ENCODE measurements at regions not wholly inside any gene's neighbourhood (a gene's known extent, or its start where the extent isn't known, plus 50 kb on each side); places are given as distances from the start of the nearest gene placed in this dataset.

DNA sequence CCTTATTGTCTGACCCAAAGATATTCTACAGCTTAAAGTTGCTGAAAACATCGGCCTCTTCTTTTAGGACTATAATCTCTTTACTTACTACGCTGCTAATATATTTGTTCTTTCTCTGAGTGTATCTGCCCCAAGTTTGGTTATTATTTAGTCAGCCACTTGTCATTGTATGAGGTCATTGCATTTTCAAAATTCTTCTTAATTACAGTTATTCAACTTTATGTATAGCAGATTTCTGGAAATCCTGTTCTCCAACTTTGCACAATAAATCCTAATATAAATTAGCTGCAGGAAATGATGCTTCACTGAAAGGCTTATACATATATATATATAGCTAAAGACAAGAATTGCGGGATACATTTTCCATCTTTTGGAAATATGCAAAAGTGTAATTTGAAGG is 88.5 kb upstream of the HIVEP1 start:
- no peak for DNase-seq

DNA sequence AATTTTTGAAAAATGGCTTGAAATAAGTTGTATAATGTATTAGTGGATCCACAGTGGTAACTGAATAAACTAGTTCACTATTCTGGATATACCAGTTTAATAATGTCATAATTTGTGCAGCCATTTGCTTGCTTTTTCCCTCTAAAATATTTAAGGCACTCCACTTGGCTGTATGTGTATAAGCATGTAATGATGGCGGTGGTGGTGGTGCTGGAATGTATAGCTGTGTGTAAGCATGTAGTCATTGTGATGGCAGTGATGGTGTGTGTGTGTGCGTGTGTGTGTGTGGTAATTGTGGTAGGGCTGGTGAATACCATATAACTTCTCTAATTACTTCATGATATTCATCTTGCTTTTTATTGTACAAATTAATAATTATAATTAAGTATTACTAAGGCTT is 89.2 kb upstream of the HIVEP1 start:
- no peak for DNase-seq

DNA sequence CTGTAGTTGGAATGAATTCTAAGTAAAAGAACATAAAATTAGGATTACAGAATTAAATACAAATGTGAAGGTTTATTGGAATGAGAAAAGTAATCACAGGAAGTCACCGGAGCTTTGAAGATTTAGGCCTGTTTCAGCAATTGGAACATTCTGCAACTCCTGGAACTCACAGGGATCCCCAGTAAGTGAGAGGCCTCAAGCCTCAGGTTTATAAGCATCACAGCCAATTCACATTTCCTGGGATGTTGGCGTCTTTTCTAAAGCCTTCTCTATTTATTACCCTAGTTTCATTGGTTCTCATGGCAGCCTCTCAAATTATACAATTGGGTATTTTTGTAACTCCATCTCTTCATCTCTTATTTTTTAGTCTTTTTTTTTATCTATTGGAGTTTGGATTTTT is 90.4 kb upstream of the HIVEP1 start:
- DNase-seq, result no peak

DNA sequence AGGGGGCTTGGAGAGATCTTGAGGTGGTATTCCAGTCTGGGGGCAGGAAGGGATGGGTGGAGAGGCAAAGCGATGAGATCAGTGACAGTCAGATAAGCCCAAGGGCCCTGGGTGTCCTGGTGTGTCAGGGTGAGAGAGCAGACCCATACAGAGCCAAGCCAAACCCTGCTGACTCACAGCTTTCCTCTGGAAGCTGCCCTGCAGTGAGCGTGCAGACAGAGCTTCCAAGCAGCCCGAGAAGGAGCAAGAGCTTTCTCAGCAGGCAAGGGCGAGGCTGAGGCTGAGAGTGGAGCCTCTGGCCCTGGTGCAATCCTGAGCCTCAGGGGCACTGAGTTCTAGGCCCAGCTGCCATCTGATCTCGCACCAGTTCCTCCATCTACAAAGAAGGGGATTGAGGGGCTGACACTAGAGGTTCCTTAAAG is 91.1 kb upstream of the HIVEP1 start:
- no peak for DNase-seq

DNA sequence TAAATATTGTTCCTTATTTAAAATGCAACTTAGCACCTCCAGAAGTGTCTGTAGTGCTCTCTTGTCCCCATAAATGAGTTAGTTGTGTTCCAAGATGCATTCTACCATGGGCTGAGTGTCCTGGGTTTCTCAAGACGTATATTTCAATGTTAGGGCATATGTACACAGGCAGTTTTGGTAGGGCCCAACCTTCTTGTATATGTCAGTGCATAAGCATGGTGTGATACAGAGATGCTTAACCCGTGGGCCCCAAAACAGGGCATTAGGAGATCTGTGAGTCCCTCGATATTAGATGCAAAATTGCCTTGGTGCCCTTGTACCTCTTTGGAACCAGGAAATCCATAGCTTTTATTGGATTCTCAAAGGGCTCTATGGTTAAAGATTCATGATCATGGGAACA is 91.5 kb upstream of the HIVEP1 start:
- no peak for DNase-seq

DNA sequence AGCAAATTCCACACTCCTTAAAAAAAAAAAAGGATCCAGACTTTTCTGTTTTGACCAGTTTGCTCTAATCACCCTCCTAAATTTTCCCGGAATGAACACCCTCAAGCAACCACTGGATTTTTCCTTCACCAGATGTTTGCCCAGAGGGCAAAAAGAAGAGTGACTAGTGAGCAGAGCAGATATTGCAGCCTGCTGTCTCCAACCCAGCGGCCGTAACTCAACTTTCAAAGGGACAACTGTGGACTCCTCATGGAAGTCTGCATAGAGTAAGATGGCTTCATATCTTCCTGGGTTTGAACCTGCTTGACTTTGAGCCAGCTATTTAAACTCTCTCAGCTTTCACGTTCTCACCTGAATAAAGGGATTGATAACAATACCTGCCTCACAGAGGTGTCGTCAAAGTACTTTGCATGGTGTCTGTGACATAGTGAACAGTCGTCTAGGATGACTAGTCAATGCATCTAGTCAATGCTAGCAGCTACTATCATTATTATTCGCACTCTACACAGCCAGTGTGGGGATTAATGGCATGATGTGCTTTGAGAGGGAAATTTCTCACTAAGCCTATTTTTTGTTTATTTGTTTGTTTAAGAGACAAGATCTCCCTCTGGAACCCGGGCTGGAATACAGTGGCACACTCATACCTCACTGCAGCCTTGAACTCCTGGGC is 92.2 kb upstream of the HIVEP1 start:
- DNase-seq, result no peak

DNA sequence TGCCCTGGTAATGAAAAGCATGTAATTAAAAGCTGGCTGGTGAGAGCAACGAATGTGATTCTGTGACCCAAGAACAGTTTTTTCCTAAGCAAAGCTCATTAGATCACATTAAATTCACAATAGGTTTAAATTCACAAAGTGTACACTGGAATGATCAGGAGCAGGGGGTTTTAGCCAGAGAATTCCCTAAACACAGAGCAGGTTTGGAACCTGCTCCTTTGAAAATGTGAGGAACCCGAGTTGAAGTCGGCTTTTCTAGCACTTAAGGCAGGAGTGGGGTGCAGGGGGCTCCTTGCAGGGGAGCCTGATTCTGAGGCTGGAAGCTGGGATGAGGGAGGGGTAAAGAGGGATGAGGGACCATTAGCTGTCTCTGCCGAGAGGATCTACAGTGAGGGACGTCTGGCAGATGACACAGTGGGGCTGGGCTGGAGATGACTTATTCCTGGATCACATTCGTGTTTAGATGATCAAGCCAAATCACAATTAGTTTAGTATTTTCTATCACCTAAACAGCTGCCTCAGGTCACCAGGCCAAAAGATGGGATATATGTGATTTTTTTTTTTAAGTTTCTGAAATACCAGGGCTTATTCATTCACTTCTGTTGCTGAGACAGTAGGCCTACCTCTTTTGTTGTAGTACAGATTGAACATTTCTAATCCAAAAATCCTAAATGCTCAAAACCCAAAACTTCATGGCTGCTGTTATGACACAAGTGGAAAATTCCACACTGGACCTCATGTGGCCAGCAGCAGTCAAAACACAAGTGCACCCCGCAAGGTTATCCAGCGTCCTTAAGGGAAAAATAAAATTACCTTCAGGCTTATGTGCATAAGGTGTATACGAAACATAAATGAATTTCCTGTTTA is 93.1 kb upstream of the HIVEP1 start:
- no peak for DNase-seq

DNA sequence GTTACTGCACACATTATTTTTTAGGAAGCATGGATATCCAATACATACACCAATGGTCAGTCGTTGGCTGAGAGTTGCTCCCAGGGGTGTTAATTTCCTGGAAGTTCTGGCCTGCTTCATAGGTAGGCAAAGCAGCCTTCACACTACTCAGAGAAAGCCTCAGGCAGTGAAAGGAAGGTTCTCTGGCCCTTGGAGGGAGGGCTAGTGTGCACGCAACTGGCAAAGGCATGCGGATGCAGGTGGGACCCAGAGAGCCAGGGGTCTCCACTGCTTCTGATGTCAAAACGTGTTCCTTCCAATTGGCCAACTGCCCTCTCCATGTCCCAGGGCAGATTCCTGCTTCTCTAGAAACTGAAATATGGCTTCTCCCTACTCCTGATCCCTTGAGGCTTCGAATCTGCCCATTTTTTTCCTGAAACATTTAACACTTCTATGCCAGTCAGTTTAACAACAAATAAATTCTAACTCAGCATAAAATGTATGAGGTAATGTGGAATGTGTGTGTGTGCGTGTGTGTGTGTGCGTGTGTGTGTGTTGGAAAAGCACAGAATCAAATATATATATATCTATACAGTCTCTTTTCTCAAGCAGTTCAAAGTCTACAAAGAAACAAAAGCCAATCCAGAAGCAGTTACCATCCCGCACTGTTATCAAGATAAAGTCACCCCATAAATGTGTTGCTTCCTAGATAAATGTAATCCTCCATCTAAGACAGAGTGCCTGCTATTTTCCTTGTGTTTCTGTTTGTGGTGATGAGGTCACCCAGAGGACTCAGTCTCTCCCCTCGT is 94.0 kb upstream of the HIVEP1 start:
- DNase-seq, result no peak

DNA sequence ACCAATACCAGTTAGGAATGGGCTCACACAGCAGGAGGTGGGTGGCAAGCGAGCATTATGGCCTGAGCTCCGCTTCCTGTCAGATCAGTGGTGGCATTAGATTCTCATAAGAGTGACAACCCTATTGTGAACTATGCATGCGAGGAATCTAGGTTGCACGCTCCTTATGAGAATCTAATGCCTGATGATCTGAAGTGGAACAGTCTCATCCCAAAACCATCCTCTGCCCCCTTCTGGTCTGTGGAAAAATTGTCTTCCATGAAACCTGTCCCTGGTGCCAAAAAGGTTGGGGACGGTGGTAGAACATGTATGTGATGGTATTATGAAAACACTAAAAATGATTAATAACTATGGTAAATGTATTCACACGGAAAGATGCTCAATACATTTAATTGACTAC is 99.7 kb upstream of the HIVEP1 start:
- DNase-seq, result no peak

DNA sequence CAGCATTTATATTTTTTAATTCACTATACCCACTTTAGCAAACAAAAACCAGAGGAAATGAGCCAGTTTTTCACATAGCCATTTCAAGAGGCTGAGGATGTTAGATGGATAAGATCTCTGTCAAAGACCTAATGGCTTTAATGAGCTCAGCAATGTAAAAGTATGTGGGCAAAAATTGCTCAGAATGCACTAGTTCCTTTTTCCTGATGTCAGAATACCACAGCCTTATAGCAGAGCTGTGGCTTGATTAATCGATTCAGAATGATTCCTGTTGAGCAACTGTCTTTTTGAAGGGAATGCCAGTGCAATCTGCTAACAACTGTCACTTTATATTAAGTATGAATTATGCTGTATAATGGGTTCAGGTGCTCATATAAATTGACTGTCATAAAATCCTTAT is 100.6 kb upstream of the HIVEP1 start:
- no peak for DNase-seq

DNA sequence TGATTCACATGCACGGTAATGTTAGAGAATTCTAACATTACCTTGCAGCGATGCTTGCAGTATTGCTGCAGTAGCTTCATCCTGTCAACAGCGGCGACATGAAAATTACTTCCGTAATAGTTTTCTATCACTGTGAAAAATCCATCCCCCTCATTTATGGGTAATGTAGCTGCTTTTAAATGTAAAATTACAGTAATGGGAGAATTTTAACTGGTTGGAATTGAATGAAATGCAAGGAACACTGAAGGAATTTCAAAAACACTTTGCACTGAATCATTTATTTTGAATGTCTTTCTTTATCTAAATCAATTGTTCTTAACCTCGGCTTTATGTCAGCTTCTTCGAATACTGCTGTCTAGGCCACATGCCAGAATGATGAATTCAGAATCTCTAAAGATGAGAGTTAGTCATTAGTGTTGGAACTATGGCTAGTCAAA is 102.4 kb upstream of the HIVEP1 start:
- DNase-seq, result no peak

DNA sequence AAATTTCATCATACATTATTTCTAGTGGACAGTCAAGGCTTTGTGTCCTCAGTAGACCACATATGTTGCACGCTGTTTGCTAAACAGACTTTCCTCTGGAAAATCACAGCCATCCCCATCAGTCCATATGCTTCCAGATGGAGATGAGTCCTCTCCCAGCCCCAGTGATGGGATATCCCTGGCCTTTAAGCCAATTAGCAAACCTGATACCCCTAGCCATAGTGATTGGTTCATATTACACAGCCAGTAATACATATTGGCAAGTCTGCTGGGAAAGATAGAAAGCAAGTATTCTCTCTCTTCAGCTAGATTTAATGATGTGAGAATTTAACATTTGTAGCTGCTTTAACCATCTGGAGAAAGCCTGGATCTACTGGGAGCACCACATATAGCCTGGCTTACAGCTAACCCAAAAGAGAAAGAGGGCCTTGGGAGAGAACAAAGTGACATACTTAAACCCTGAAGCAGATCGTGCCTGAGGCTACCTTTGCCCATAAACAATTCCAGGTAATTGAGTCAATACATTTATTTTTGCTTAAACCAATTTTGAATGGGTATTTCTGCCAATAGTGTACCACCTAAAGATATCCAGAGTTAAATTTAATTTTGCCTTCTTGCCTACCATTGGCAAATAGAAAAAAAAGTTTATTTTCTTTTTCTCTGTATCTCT is 103.5 kb upstream of the HIVEP1 start:
- DNase-seq, result no peak

DNA sequence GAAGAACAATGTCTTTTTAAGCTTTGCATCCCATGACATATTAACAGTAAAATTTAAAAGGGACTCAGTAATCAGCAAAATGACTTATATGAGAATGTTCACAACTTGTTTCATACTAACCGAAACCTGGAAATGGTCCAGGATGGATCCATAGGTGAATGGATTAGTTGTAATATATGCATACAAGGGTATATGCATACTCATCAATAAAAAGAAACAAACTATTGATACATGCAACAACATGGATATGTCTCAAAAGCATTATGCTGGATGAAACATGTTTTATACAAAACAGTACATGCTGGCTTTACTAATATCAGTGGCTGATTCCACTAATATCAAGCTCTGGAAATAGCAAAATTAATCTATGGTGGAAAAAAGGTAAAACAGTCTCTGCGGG is 108.5 kb upstream of the HIVEP1 start:
- DNase-seq, result no peak

DNA sequence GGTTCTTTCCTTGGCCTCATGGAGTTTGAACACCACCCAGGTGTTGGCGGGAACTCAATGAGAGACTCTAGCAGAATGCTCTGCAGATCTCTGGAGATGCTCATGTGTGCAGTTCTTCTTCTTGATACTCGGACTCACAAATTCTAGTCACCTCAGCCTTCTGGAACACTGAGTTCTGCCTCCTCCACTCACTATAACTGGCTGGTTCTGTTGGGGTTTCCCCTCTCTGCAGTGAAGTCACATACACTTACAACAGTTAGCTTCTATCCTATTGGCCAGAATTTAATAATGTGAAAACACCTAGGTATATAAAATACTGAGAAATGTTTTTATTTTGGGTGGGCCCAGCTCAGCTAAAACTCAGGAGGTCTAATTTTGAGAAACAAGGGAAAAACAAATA is 109.6 kb upstream of the HIVEP1 start:
- DNase-seq, result no peak

DNA sequence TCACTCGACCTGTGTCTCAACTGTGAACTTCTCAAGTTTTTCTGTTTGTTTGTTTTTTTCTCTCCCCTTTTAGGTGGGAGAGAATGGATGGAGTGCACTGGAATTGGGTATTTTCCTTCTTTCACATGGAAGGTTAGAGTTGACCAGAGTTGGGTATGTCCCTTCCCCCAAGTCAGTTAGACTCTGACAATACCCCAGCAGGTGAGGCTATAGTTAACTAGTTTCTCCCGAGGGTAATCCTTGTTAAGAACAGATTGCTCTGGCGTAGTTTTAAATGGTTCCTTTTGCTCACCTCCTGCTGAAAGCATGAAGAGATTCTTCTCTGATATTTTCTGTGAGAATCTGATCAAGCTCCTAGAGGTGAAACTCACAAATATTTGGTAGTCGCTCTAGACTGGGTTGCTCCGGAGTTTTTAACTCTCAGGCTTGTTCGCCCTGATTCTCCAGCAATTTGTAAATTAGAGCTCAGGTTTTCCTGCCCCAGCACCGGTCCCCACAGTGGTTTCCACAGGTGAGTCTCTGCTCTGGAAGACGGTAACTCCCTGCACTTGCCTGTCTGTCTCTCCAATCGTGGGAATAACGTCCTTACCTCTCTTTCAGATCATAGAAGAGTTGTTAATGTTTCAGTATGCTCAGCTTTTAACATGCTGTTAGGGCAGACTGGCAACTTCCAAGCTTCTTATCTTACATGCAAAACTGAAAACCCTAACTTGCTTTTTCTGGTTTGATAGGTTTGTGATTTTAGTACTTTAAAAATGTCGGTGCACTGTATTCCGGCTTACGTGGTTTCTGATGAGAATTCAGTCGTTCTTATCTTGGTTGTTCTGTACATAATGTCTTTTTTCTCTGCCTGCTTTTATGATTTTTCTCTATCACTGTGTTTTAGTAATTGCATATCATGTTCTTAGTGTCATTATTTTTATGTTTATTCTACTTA is 111.2 kb upstream of the HIVEP1 start:
- DNase-seq, result no peak

DNA sequence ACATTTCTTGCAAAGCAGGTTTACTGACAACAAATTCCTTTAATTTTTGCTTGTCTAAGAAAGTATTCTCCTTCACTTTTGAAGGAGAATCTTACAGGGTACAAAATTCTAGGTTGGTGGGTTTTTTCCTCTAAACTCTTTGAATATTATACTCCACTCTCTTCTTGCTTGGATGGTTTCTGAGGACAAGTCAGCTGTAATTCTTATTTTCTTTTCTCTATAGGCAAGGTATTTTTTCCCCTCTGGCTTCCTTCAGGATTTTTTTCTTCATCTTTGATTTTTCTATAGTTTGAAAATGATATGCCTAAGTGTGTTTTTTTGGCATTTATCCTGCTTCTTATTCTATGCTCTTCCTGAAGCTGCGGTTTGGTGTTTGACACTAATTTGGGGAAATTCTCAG is 112.5 kb upstream of the HIVEP1 start:
- DNase-seq, result no peak

DNA sequence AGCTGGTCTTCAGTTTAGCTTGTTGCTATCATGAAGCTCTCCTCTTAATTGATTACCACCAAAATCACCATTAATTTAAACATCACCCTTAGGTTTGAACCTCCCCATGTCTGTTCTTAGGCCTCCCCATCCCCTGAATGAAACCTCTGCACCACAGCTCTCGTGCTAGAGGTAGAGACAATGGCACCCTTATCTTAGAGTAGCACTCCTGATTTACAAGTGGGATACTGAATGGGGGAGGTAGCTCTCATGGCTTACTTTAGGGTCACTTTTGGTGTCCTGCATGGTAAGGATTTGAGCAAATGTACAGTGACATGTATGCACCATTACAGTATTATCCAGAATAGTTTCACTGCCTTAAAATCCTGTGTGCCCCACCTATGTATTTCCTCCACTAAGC is 115.6 kb upstream of the ADTRP start:
- DNase-seq, result no peak

DNA sequence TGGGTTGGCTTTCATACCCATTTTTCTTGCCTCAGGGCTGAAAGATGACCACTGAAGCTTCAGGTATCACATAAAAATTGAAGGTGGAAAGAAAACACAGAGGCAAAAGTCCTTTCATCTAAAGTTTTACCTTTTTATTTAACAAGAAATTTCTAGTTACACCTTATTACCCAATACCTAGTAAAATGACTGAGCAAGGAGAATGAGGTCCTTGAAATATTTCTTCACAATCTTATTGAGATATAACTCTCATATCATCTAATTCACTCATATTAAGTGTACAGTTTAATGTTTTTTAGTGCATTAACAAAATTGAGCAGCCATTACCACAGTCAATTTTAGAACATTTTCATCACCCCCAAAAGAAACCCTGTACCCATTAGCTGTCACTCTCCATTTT is 112.9 kb upstream of the ADTRP start:
- DNase-seq, result no peak

DNA sequence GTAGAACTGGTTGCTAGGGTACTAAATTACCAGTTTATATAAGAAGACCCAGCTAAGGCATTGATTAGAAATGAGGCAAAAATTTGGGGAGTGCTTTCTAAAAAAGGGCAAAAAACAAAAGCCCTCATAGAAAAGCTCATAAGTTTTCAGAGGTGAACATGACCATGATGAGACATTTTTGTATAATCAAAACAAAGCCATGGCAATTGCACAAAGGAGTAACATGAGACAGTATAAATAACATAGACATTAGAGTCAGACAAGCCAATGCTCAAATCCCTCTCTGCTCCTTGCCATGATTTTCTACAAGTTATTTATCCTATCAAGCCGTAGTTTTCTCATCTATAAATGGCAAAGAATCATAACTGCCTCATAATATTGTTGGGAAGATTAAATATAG is 112.2 kb upstream of the ADTRP start:
- no peak for DNase-seq

DNA sequence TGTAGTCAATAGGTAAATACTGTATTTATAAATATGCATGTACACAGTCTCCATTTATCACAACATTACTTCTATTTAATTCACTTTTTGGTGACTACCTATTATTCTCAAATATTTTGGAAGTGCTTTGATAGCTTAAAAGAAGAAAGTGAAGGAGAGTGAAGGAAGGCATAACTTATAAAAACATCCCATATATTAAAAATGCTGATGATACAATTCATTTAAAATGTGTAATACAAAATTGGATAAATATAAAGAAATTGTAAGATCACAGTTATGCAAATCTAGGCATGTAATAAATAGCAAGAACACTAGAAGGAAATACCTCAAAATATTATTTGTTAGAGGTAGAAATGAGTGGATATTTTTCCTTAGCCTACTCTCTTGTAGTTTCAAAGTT is 111.6 kb upstream of the ADTRP start:
- no peak for DNase-seq

DNA sequence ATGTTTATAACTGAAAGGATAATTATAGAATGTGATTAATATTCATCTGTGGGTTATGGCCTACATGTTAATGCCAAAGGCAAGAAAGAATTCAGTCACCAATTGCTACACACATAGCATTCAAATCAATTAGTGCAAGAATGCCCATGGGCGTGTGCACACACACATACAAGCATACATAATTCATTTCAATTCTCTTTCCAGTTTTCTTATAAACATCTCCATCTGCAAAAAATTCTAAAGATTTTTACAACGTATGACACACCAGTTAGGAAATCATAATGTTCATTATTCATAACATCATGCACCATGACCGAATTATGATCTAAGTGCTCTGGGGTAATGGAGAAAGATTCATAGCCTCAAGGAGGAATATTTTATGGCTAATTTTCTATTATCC is 111.0 kb upstream of the ADTRP start:
- DNase-seq, result no peak

DNA sequence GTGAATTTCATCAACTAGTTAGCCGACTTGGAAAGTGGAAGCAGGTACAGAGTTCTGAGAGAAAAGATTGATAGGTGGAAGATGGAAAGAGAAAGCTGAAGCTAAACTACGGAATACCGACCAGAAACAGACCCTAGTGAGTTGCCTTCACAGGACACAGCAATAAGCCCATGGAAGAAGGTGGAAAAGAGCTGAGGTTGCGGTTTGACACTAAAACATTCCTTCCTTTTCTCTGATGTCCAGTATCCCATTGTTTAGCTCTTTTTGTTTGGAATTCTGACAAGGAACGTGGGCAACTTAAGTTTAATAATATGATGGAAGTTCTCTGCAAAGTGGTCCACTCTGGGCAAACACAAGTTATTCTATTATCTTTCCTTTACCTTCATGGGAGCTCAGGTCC is 110.1 kb upstream of the ADTRP start:
- no peak for DNase-seq
